ENCODE measurements at regions not wholly inside any gene's neighbourhood (a gene's known extent, or its start where the extent isn't known, plus 50 kb on each side); places are given as distances from the start of the nearest gene placed in this dataset.

DNA sequence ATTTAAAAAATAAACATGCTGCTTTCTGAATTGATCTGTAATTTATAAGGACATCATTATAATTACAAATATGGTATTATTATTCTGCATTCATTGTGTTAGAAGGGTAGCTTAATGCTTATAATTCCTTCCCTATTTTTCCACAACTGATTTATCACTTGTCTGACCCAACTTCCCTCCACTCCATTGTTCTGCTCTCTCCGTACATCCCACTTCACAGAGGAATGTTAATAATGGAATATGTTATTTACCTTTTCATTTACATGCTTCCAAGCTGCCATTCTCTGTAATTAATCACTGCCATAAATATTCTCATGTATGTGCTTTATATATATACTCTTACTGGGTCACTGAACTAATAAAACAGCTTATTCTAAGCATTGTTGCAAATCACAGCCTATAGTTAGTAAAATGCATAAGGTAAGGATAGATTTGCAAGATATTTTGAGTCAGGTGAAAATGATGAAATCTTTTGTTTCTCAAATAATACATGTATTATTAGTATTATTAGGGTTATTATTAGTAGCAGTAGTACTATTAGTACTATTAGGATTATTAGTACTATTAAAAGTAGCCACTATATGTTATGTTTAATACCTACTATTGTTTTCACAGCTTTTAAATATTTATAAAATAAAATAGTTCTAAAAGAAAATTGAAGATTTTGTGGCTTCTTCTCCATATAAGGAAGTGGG is 70.6 kb upstream of the NEK7 start:
- Histone ChIP-seq H3K4me2 (ENCODE audit: low read length) (no peak overlapping the region), H3K9me3 (ENCODE audit: low read length) (no peaks in the 10 kb centered on the region), H4K20me1 (ENCODE audit: insufficient read depth) (no peaks in the 10 kb centered on the region), H3K36me3 (ENCODE audit: insufficient read depth, low read length) (no peaks in the 10 kb centered on the region), H3K4me3 (ENCODE audit: low read length) (no peak overlapping the region), H3F3A (ENCODE audit: insufficient read depth, low read length, poor library complexity, severe bottlenecking) (no peaks in the 10 kb centered on the region), H3K9me2 (ENCODE audit: insufficient read depth, low read length) (no peaks in the 10 kb centered on the region), H3K27me3 (ENCODE audit: insufficient read depth, low read depth, low read length) (no peaks in the 10 kb centered on the region), H3K79me2 (replicated peaks; ENCODE audit: insufficient read depth, low read length) (no peaks in the 10 kb centered on the region), H2AFZ (ENCODE audit: low read depth, low read length) (no peak overlapping the region), H3K27ac (ENCODE audit: low read length) (no peak overlapping the region), H3K9ac (ENCODE audit: low read length) (no peak overlapping the region)
- TF ChIP-seq RAD21 (conservative IDR thresholded peaks at IDR 0.05) = no peak
- no peak for TF ChIP-seq EP300 (conservative IDR thresholded peaks at IDR 0.05; ENCODE audit: poor library complexity, severe bottlenecking)
- TF ChIP-seq TAF1 (IDR thresholded peaks at IDR 0.05; ENCODE audit: low read depth) = no peak

DNA sequence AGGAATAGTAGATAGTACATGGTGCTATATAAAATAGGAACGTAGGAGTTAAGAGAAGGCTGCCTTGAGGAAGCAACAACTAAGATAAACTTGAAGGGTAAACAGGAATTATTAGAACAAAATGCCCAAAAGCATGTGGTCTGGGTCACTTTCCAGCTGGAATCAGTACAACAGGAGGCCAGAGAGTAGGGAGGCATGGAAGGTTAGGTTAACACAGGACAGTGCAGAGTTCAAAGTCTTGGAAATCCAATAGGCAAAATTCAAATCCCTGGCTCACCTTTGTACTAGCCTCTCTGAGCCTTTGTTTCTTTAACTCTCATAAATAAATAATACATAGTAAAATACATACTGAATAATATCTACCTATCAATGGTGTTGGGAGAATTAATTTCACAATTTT is 69.0 kb upstream of the NEK7 start:
- Histone ChIP-seq H3K27me3 (ENCODE audit: insufficient read depth, low read depth, low read length) (no peaks in the 10 kb centered on the region), H3K27ac (ENCODE audit: low read length) (no peak overlapping the region), H3K36me3 (ENCODE audit: insufficient read depth, low read length) (no peaks in the 10 kb centered on the region), H3K79me2 (replicated peaks; ENCODE audit: insufficient read depth, low read length) (no peaks in the 10 kb centered on the region), H3K4me2 (ENCODE audit: low read length) (no peak overlapping the region), H3F3A (ENCODE audit: insufficient read depth, low read length, poor library complexity, severe bottlenecking) (no peaks in the 10 kb centered on the region), H4K20me1 (ENCODE audit: insufficient read depth) (no peaks in the 10 kb centered on the region), H3K9me2 (ENCODE audit: insufficient read depth, low read length) (no peaks in the 10 kb centered on the region), H2AFZ (ENCODE audit: low read depth, low read length) (no peak overlapping the region), H3K9ac (ENCODE audit: low read length) (no peak overlapping the region), H3K4me3 (ENCODE audit: low read length) (no peak overlapping the region), H3K9me3 (ENCODE audit: low read length) (no peaks in the 10 kb centered on the region)
- TF ChIP-seq SMC3 (conservative IDR thresholded peaks at IDR 0.05; ENCODE audit: poor library complexity) (no peak), EZH2 (IDR thresholded peaks at IDR 0.05; ENCODE audit: borderline replicate concordance, insufficient read depth, low read length, poor library complexity, severe bottlenecking) (no peak), POLR2AphosphoS5 (IDR thresholded peaks at IDR 0.05) (no peak), MXI1 (conservative IDR thresholded peaks at IDR 0.05; ENCODE audit: poor library complexity, severe bottlenecking) (no peak), RAD21 (conservative IDR thresholded peaks at IDR 0.05) (no peak), EP300 (conservative IDR thresholded peaks at IDR 0.05; ENCODE audit: poor library complexity, severe bottlenecking) (no peak), TAF1 (IDR thresholded peaks at IDR 0.05; ENCODE audit: low read depth) (no peak)
- TF ChIP-seq, protein P1, sequence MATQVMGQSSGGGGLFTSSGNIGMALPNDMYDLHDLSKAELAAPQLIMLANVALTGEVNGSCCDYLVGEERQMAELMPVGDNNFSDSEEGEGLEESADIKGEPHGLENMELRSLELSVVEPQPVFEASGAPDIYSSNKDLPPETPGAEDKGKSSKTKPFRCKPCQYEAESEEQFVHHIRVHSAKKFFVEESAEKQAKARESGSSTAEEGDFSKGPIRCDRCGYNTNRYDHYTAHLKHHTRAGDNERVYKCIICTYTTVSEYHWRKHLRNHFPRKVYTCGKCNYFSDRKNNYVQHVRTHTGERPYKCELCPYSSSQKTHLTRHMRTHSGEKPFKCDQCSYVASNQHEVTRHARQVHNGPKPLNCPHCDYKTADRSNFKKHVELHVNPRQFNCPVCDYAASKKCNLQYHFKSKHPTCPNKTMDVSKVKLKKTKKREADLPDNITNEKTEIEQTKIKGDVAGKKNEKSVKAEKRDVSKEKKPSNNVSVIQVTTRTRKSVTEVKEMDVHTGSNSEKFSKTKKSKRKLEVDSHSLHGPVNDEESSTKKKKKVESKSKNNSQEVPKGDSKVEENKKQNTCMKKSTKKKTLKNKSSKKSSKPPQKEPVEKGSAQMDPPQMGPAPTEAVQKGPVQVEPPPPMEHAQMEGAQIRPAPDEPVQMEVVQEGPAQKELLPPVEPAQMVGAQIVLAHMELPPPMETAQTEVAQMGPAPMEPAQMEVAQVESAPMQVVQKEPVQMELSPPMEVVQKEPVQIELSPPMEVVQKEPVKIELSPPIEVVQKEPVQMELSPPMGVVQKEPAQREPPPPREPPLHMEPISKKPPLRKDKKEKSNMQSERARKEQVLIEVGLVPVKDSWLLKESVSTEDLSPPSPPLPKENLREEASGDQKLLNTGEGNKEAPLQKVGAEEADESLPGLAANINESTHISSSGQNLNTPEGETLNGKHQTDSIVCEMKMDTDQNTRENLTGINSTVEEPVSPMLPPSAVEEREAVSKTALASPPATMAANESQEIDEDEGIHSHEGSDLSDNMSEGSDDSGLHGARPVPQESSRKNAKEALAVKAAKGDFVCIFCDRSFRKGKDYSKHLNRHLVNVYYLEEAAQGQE (IDR thresholded peaks at IDR 0.05; ENCODE audit: borderline replicate concordance) = no peak
- TF ChIP-seq, protein P2, sequence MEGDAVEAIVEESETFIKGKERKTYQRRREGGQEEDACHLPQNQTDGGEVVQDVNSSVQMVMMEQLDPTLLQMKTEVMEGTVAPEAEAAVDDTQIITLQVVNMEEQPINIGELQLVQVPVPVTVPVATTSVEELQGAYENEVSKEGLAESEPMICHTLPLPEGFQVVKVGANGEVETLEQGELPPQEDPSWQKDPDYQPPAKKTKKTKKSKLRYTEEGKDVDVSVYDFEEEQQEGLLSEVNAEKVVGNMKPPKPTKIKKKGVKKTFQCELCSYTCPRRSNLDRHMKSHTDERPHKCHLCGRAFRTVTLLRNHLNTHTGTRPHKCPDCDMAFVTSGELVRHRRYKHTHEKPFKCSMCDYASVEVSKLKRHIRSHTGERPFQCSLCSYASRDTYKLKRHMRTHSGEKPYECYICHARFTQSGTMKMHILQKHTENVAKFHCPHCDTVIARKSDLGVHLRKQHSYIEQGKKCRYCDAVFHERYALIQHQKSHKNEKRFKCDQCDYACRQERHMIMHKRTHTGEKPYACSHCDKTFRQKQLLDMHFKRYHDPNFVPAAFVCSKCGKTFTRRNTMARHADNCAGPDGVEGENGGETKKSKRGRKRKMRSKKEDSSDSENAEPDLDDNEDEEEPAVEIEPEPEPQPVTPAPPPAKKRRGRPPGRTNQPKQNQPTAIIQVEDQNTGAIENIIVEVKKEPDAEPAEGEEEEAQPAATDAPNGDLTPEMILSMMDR (IDR thresholded peaks at IDR 0.05; ENCODE audit: poor library complexity, severe bottlenecking) = no peak
